ENCODE measurements at regions not wholly inside any gene's neighbourhood (a gene's known extent, or its start where the extent isn't known, plus 50 kb on each side); places are given as distances from the start of the nearest gene placed in this dataset.

GRCh38 chr14:89607453-89607852 is 190.4 kb upstream of the FOXN3 start:
- Histone ChIP-seq H3K9ac (ENCODE audit: low read depth, low read length) (no peak overlapping the region), H3K9me3 (ENCODE audit: control insufficient read depth, insufficient read depth, low read length) (0 out of 2 replicates have a peak, but pooled peaks cover 3% of the 10 kb centered on the region), H3K36me3 (ENCODE audit: insufficient read depth, low read length) (no peaks in the 10 kb centered on the region), H3K4me1 (ENCODE audit: insufficient read depth, low read length) (peaks cover 8% of the 10 kb centered on the region; the same call in 1 of the 2 replicates)

GRCh38 chr14:89603938-89604480 is 187.0 kb upstream of the FOXN3 start:
- Histone ChIP-seq H3K4me1 (ENCODE audit: insufficient read depth, low read length) (peaks cover 8% of the 10 kb centered on the region; the same call in 1 of the 2 replicates), H3K36me3 (ENCODE audit: insufficient read depth, low read length) (0 out of 2 replicates have a peak, but pooled peaks cover 7% of the 10 kb centered on the region), H3K9me3 (ENCODE audit: control insufficient read depth, insufficient read depth, low read length) (peaks cover 17% of the 10 kb centered on the region; the same call in 1 of the 2 replicates), H3K9ac (ENCODE audit: low read depth, low read length) (no peak overlapping the region)

GRCh38 chr14:89600950-89601826 is 184.2 kb upstream of the FOXN3 start:
- Histone ChIP-seq H3K36me3 (ENCODE audit: insufficient read depth, low read length) (0 out of 2 replicates have a peak, but pooled peaks cover 7% of the 10 kb centered on the region), H3K9me3 (ENCODE audit: control insufficient read depth, insufficient read depth, low read length) (peaks cover 31% of the 10 kb centered on the region), H3K9ac (ENCODE audit: low read depth, low read length) (no peak overlapping the region), H3K4me1 (ENCODE audit: insufficient read depth, low read length) (peaks cover 8% of the 10 kb centered on the region; the same call in 1 of the 2 replicates)

DNA sequence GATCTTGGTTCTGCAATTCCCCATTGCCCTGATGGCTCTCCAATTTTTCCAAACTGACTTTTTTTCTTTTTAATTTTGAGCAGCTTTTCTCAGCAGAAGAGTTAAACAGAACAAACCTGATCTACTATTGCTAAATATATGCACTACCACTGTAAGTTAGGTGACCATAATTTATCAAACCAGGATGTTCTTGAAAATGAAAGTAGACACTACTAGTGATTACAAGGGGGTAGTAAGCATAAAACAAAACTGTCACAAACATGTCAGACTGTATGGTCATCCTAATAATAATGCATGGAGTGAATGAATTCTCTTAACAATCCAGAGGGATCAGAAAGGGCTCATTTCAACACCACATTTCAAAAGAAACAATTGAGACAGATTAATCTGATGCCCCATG is 183.0 kb upstream of the FOXN3 start:
- Histone ChIP-seq H3K36me3 (ENCODE audit: insufficient read depth, low read length) (0 out of 2 replicates have a peak, but pooled peaks cover 7% of the 10 kb centered on the region), H3K9ac (ENCODE audit: low read depth, low read length) (no peak overlapping the region), H3K4me1 (ENCODE audit: insufficient read depth, low read length) (peaks cover 8% of the 10 kb centered on the region; the same call in 1 of the 2 replicates), H3K9me3 (ENCODE audit: control insufficient read depth, insufficient read depth, low read length) (peaks cover 31% of the 10 kb centered on the region)

- Histone ChIP-seq H3K9ac (ENCODE audit: low read depth, low read length) (no peak overlapping the region), H3K9me3 (ENCODE audit: control insufficient read depth, insufficient read depth, low read length) (peaks cover 34% of the 10 kb centered on the region), H3K4me1 (ENCODE audit: insufficient read depth, low read length) (peaks cover under 1% of the 10 kb centered on the region; the same call in 1 of the 2 replicates), H3K36me3 (ENCODE audit: insufficient read depth, low read length) (0 out of 2 replicates have a peak, but pooled peaks cover 7% of the 10 kb centered on the region)
Measured at GRCh38 chr14:89598548-89599186, 181.6 kb upstream of the FOXN3 start.

DNA sequence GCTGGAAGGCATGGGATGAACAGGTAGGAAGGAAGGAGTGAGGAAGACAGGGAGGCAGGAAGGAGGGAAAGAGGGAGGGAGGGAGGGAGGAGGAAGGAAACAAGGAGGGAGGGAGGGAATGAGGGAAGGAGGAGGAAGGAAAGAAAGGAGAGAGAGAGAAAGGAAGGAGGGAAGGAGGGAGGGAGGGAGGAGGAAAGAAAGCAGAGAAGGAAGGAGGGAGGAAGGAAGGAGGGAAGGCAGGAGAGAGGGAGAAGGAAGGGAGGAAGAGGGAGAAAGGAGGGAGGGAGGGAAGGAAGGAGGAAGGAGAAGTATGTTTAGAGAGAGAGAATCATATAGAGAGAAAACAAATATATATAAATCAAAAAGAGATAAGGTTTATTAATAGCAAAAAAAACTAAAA is 175.9 kb upstream of the FOXN3 start:
- no peak overlapping the region for H3K9ac ChIP-seq (ENCODE audit: low read depth, low read length)
- H3K36me3 ChIP-seq (ENCODE audit: insufficient read depth, low read length), result no peaks in the 10 kb centered on the region
- peaks cover 17% of the 10 kb centered on the region for H3K9me3 ChIP-seq (ENCODE audit: control insufficient read depth, insufficient read depth, low read length)
- peaks cover 16% of the 10 kb centered on the region for H3K4me1 ChIP-seq (ENCODE audit: insufficient read depth, low read length)

GRCh38 chr14:89589400-89590118 is 172.5 kb upstream of the FOXN3 start:
- peaks cover 16% of the 10 kb centered on the region for H3K4me1 ChIP-seq (ENCODE audit: insufficient read depth, low read length)
- peaks cover 12% of the 10 kb centered on the region for H3K9me3 ChIP-seq (ENCODE audit: control insufficient read depth, insufficient read depth, low read length)
- H3K36me3 ChIP-seq (ENCODE audit: insufficient read depth, low read length), result no peaks in the 10 kb centered on the region; the same call in 1 of the 2 replicates
- H3K9ac ChIP-seq (ENCODE audit: low read depth, low read length), result no peak overlapping the region

DNA sequence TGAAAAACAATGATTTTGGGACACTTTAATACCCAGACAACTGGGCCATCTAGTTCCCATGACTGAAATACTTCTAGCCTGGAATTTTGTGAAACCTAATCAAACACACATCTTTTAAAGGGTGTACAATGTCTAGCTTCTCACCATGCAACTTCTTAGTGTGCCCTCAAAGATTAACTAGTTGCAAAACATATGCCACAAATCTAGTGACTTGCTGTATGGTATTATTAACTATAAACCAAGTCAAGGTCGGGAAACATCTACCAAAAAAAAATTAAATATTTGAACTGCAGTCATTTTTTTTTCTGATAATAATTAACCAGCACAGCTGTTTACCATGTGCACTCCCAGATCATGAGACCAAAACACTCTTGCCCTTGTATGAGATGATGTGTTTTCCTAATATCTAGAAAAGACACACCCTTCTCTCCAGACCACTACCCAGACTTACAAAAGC is 171.8 kb upstream of the FOXN3 start:
- Histone ChIP-seq H3K9ac (ENCODE audit: low read depth, low read length) (no peak overlapping the region), H3K36me3 (ENCODE audit: insufficient read depth, low read length) (no peaks in the 10 kb centered on the region; the same call in 1 of the 2 replicates), H3K4me1 (ENCODE audit: insufficient read depth, low read length) (peaks cover 16% of the 10 kb centered on the region), H3K9me3 (ENCODE audit: control insufficient read depth, insufficient read depth, low read length) (peaks cover 8% of the 10 kb centered on the region)

DNA sequence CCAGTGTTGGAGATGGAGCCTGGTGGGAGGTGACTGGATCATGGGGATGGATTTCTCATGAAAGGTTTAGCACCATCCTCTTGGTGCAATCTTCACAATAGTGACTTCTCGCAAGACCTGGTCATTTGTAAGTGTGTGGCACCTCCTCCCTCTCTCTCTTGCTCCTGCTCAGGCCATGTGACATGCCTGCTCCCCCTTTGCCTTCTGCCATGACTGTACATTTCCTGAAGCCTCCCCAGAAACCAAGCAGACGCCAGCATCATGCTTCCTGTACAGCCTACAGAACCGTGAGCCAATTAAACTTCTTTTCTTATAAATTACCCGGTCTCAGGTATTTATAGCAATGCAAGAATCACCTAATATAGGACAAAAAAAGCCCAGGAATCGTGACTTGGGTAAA is 171.0 kb upstream of the FOXN3 start:
- no peaks in the 10 kb centered on the region; the same call in 1 of the 2 replicates for H3K36me3 ChIP-seq (ENCODE audit: insufficient read depth, low read length)
- peaks cover 8% of the 10 kb centered on the region for H3K9me3 ChIP-seq (ENCODE audit: control insufficient read depth, insufficient read depth, low read length)
- peaks cover 16% of the 10 kb centered on the region for H3K4me1 ChIP-seq (ENCODE audit: insufficient read depth, low read length)
- no peak overlapping the region for H3K9ac ChIP-seq (ENCODE audit: low read depth, low read length)

DNA sequence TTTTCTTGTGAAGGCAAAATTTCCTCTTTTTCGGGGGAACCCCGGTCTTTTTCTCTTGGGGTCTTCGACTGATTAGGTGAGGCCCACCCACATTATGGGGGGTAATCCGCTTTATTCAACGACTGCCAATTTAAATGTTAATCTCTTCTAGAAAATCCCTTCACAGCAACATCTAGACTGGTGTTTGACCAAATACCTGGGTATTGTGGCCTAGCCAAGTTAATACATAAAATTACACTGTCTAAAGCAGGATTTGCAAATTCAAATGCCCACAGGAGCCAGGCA is 170.0 kb upstream of the FOXN3 start:
- Histone ChIP-seq H3K36me3 (ENCODE audit: insufficient read depth, low read length) (no peaks in the 10 kb centered on the region; the same call in 1 of the 2 replicates), H3K9me3 (ENCODE audit: control insufficient read depth, insufficient read depth, low read length) (peaks cover 5% of the 10 kb centered on the region; the same call in 1 of the 2 replicates), H3K9ac (ENCODE audit: low read depth, low read length) (no peak overlapping the region), H3K4me1 (ENCODE audit: insufficient read depth, low read length) (peaks cover 16% of the 10 kb centered on the region)

- H3K9ac ChIP-seq (ENCODE audit: low read depth, low read length), result no peak overlapping the region
- H3K9me3 ChIP-seq (ENCODE audit: control insufficient read depth, insufficient read depth, low read length), result peaks cover 5% of the 10 kb centered on the region; the same call in 1 of the 2 replicates
- no peaks in the 10 kb centered on the region; the same call in 1 of the 2 replicates for H3K36me3 ChIP-seq (ENCODE audit: insufficient read depth, low read length)
- H3K4me1 ChIP-seq (ENCODE audit: insufficient read depth, low read length), result peaks cover 16% of the 10 kb centered on the region
Measured at GRCh38 chr14:89586258-89587135, 169.5 kb upstream of the FOXN3 start.

GRCh38 chr14:89578156-89578555 is 161.1 kb upstream of the FOXN3 start:
- no peaks in the 10 kb centered on the region for H3K36me3 ChIP-seq (ENCODE audit: insufficient read depth, low read length)
- H3K4me1 ChIP-seq (ENCODE audit: insufficient read depth, low read length), result peaks cover 31% of the 10 kb centered on the region
- H3K9ac ChIP-seq (ENCODE audit: low read depth, low read length), result no peak overlapping the region
- H3K9me3 ChIP-seq (ENCODE audit: control insufficient read depth, insufficient read depth, low read length), result no peaks in the 10 kb centered on the region

DNA sequence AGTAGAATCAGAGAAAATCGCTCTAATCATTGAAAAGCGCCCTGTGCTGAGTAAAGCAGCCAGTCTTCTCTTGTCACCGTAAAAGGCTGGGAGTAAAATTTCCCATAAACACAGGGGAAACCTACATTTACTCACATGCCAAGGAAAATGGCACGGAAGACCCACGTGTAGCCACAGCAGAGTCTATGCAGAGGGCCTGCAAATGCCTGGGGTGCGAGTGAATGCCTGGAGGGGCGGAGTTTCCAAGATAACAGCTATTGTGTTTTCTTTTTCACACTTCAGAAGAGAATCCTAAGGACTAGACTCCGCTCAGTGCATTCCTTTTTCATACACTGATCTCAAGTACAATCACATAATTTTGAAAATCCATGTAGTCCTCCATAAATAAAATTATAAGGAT is 159.9 kb upstream of the FOXN3 start:
- Histone ChIP-seq H3K9ac (ENCODE audit: low read depth, low read length) (peak overlapping the region; percentile 20; the same call in 1 of the 2 replicates), H3K4me1 (ENCODE audit: insufficient read depth, low read length) (peaks cover 31% of the 10 kb centered on the region), H3K9me3 (ENCODE audit: control insufficient read depth, insufficient read depth, low read length) (no peaks in the 10 kb centered on the region), H3K36me3 (ENCODE audit: insufficient read depth, low read length) (no peaks in the 10 kb centered on the region)
